GM18505 (cell line): ENCODE measurements at regions not wholly inside any gene's neighbourhood (a gene's known extent, or its start where the extent isn't known, plus 50 kb on each side); places are given as distances from the start of the nearest gene placed in this dataset.
"Not testable (repeated sequence)": the region's sequence is repeated elsewhere in the genome, so short reads cannot be mapped to it uniquely, and the experiment has no call there.

ENCODE experiments used
- ATAC-seq: cut with Tn5 transposase; IDR thresholded peaks from one replicate; pipeline ENCODE4 v1.9.1; 2021; ENCODE audit not compliant: unreplicated experiment

GRCh38 chr9:40097992-40098391, 742.5 kb downstream of the SPATA31A1 start:
- ATAC-seq: not testable (repeated sequence)

GRCh38 chr9:40106003-40106782, 750.7 kb downstream of the SPATA31A1 start:
- ATAC-seq: not testable (repeated sequence)

GRCh38 chr9:40106783-40107248, 751.3 kb downstream of the SPATA31A1 start:
- ATAC-seq: not testable (repeated sequence)

GRCh38 chr9:40107251-40107650, 751.8 kb downstream of the SPATA31A1 start:
- not testable (repeated sequence) for ATAC-seq

GRCh38 chr9:40108465-40108864, 753.0 kb downstream of the SPATA31A1 start:
- not testable (repeated sequence) for ATAC-seq

- not testable (repeated sequence) for ATAC-seq
Measured at GRCh38 chr9:40110751-40111150, 755.3 kb downstream of the SPATA31A1 start.

- not testable (repeated sequence) for ATAC-seq
Measured at GRCh38 chr9:40111571-40111970, 756.1 kb downstream of the SPATA31A1 start.

GRCh38 chr9:40130598-40130997, 775.1 kb downstream of the SPATA31A1 start:
- not testable (repeated sequence) for ATAC-seq

- peak; percentile 87 for ATAC-seq
Measured at GRCh38 chr9:40169204-40169603, 813.7 kb downstream of the SPATA31A1 start.

GRCh38 chr9:40173316-40173715, 817.8 kb downstream of the SPATA31A1 start:
- ATAC-seq: not testable (repeated sequence)

- not testable (repeated sequence) for ATAC-seq
Measured at GRCh38 chr9:40174035-40174434, 818.6 kb downstream of the SPATA31A1 start.

- not testable (repeated sequence) for ATAC-seq
Measured at GRCh38 chr9:40177403-40177802, 821.9 kb downstream of the SPATA31A1 start.

GRCh38 chr9:40191403-40191802, 835.9 kb downstream of the SPATA31A1 start:
- not testable (repeated sequence) for ATAC-seq

GRCh38 chr9:40192162-40192561, 836.7 kb downstream of the SPATA31A1 start:
- ATAC-seq: not testable (repeated sequence)

GRCh38 chr9:40196165-40196714, 840.8 kb downstream of the SPATA31A1 start:
- not testable (repeated sequence) for ATAC-seq

- ATAC-seq: not testable (repeated sequence)
Measured at GRCh38 chr9:40196803-40197202, 841.3 kb downstream of the SPATA31A1 start.

- ATAC-seq: not testable (repeated sequence)
Measured at GRCh38 chr9:40221596-40222233, 866.2 kb downstream of the SPATA31A1 start.

- not testable (repeated sequence) for ATAC-seq
Measured at GRCh38 chr9:40222617-40223200, 867.2 kb downstream of the SPATA31A1 start.

GRCh38 chr9:40223353-40223752, 867.9 kb downstream of the SPATA31A1 start:
- ATAC-seq: not testable (repeated sequence)
